Lower lobe of right lung (tissue), 2 donors: ENCODE measurements at regions not wholly inside any gene's neighbourhood (a gene's known extent, or its start where the extent isn't known, plus 50 kb on each side); places are given as distances from the start of the nearest gene placed in this dataset.

Experiments used
- ATAC-seq, 2 donors: fragments of 200-7000 bp; cut with Tn5 transposase; one replicate each; pipeline ENCODE4 v1.9.1; 2020 to 2022; ENCODE audit warnings: mild to moderate bottlenecking in 2 of 2, moderate library complexity in 2 of 2
- DNase-seq: peaks from one replicate; pipeline ENCODE4 v3.0.0-alpha.2; 2020
- H3K27ac ChIP-seq: fragments of 200-600 bp; one replicate; pipeline ENCODE4 v1.8.0; 2022
- H3K27me3 ChIP-seq: fragments of 200-600 bp; one replicate; pipeline ENCODE4 v1.8.0; 2022; ENCODE audit warnings: low read depth
- H3K36me3 ChIP-seq: fragments of 200-600 bp; one replicate; pipeline ENCODE4 v1.8.0; 2022; ENCODE audit warnings: mild to moderate bottlenecking
- H3K4me1 ChIP-seq: fragments of 200-600 bp; one replicate; pipeline ENCODE4 v1.8.0; 2022
- H3K4me3 ChIP-seq: fragments of 200-600 bp; one replicate; pipeline ENCODE4 v1.8.0; 2022; ENCODE audit warnings: mild to moderate bottlenecking
- H3K9me3 ChIP-seq: fragments of 200-600 bp; one replicate; pipeline ENCODE4 v1.8.0; 2022
- intact Hi-C: fragments of 100-400 bp; cut with DNase I; formaldehyde crosslinking; loops from one replicate; pipeline ENCODE4 v1.11.0; 2022
- TF ChIP-seq, protein P1 (sequence below): fragments of 200-600 bp; IDR thresholded peaks from one replicate; pipeline ENCODE4 v1.8.0; 2022; ENCODE audit warnings: antibody characterized with exemption, mild to moderate bottlenecking
- donor health status: DM: no; HTN: yes; CAD: no; lungs with severe emphysema.

DNA sequence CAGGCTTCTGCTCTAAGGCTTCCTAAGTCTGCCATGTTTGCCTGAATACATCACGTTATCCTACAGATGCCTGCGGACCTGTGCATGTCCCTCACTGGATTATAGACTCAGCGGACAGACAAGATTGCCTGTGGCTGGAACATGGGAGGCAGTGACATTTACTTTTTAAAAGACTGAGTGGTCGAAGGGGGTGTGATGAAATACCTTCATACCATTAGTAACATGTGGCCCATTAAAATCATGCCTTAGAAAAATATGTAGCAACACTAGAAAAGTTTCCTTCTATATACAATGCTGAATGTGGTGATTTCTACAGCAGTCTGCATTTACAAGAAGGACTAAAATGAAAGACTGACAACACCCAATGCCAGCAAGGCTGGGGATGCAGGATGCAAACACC, 154.4 kb downstream of the ASB1 start:
- Histone ChIP-seq H3K9me3 (no peaks in the 10 kb centered on the region), H3K4me3 (no peak overlapping the region), H3K4me1 (no peaks in the 10 kb centered on the region), H3K27ac (no peak overlapping the region), H3K36me3 (no peaks in the 10 kb centered on the region), H3K27me3 (no peaks in the 10 kb centered on the region)
- intact Hi-C loops, result no loop called here
- no peak for ATAC-seq
- TF ChIP-seq, protein P1, sequence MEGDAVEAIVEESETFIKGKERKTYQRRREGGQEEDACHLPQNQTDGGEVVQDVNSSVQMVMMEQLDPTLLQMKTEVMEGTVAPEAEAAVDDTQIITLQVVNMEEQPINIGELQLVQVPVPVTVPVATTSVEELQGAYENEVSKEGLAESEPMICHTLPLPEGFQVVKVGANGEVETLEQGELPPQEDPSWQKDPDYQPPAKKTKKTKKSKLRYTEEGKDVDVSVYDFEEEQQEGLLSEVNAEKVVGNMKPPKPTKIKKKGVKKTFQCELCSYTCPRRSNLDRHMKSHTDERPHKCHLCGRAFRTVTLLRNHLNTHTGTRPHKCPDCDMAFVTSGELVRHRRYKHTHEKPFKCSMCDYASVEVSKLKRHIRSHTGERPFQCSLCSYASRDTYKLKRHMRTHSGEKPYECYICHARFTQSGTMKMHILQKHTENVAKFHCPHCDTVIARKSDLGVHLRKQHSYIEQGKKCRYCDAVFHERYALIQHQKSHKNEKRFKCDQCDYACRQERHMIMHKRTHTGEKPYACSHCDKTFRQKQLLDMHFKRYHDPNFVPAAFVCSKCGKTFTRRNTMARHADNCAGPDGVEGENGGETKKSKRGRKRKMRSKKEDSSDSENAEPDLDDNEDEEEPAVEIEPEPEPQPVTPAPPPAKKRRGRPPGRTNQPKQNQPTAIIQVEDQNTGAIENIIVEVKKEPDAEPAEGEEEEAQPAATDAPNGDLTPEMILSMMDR, result no peak
- DNase-seq, result no peak

DNA sequence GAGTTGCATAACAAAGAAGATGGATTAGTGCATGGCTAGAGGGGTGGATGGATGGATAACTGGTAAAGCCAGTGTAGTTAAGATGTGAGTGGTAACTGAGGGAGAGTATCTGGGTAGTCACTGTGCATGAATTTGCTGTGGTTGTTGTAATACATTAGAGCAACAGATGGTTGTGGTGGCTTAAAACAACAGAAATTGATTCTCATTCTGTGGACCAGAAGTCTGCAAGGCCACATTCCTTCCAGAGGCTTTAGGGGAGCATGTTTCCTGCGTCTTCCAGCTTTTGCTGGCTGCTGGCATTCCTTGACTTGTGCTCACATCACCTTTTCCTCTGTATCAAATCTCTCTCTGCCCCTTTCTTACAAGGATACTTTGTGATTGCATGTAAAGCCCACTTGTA, 155.4 kb downstream of the ASB1 start:
- no peak overlapping the region for H3K4me3 ChIP-seq
- DNase-seq, result no peak
- intact Hi-C loops, result no loop called here
- ATAC-seq, result no peak
- H3K27ac ChIP-seq, result no peak overlapping the region
- H3K27me3 ChIP-seq, result no peaks in the 10 kb centered on the region
- TF ChIP-seq, protein P1, result no peak
- no peaks in the 10 kb centered on the region for H3K36me3 ChIP-seq
- no peaks in the 10 kb centered on the region for H3K4me1 ChIP-seq
- no peaks in the 10 kb centered on the region for H3K9me3 ChIP-seq

DNA sequence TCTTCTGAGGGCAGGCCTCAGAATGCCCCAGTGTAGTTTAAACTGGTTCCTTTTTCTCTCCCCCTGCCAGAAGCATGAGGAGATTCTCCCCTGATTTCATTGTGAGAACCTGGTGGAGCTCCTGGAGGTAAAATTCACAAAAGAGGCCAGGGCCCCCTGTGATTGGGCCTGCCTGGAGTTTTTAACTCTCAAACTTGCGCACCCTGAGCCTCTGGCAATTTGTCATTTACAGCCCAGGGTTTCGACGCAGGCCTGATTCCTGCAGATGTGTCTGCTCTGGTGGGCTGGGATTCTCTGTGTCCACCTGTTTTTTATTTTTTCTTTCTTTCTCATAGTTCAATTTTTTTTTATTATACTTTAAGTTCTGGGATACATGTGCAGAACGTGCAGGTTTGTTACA, 157.9 kb downstream of the ASB1 start:
- H3K4me3 ChIP-seq, result no peak overlapping the region
- H3K9me3 ChIP-seq, result no peaks in the 10 kb centered on the region
- intact Hi-C loops, result no loop called here
- no peak for DNase-seq
- TF ChIP-seq, protein P1, result no peak
- H3K27ac ChIP-seq, result no peak overlapping the region
- H3K36me3 ChIP-seq, result no peaks in the 10 kb centered on the region
- H3K4me1 ChIP-seq, result no peaks in the 10 kb centered on the region
- H3K27me3 ChIP-seq, result no peaks in the 10 kb centered on the region
- ATAC-seq, result no peak

DNA sequence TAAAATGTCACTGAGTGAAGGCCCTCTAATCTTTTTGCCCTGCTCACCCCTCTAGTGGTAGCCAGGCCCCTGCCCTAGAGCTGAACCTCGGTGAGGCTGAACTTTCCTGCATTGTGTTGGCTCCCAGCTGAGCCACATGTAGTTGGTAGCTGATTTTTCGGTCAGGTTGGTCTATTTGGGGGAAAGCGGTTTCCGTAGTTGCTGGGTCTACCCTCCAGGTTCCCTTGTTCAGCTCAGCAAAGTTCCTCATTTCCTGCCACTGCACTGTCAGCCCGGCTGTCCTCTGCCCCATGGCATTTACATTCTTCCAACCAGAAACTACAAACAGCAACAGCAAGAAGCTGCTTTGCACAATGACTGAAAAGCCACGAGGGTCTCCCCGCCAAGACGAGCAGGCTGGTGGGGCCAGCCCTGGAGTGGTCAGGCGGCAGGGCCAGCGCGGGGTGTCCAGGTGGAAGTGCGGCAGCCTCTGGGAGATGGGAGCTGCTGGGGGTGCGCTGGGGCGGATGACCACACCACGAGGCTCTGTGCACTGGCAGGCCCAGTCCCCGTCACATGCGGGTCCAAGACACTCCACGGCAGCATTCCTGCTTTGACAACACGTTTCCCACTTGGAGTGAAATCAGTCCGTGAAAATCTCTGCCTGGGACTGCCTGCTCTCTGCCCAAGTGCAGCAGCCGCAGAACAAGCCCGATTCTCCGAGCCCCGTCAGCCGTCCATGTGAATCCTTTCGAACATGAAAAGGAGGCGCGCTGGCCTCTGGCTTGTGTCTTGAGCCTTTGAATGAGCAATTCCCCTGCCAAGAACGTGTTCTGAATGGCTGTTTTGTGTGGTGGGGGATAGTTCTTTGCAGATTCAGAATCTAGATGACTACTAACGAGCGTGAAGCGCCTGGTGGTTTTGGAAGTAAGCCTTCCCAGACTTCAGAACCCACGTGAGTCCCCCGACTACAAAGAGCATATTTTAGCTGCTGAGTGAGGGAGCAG, 159.4 kb downstream of the ASB1 start:
- H3K36me3 ChIP-seq, result no peaks in the 10 kb centered on the region
- no peaks in the 10 kb centered on the region for H3K27me3 ChIP-seq
- H3K4me1 ChIP-seq, result no peaks in the 10 kb centered on the region
- H3K4me3 ChIP-seq, result no peak overlapping the region
- TF ChIP-seq, protein P1, result no peak
- ATAC-seq, result no peak
- DNase-seq, result no peak
- intact Hi-C loops, result no loop called here
- no peaks in the 10 kb centered on the region for H3K9me3 ChIP-seq
- H3K27ac ChIP-seq, result no peak overlapping the region

DNA sequence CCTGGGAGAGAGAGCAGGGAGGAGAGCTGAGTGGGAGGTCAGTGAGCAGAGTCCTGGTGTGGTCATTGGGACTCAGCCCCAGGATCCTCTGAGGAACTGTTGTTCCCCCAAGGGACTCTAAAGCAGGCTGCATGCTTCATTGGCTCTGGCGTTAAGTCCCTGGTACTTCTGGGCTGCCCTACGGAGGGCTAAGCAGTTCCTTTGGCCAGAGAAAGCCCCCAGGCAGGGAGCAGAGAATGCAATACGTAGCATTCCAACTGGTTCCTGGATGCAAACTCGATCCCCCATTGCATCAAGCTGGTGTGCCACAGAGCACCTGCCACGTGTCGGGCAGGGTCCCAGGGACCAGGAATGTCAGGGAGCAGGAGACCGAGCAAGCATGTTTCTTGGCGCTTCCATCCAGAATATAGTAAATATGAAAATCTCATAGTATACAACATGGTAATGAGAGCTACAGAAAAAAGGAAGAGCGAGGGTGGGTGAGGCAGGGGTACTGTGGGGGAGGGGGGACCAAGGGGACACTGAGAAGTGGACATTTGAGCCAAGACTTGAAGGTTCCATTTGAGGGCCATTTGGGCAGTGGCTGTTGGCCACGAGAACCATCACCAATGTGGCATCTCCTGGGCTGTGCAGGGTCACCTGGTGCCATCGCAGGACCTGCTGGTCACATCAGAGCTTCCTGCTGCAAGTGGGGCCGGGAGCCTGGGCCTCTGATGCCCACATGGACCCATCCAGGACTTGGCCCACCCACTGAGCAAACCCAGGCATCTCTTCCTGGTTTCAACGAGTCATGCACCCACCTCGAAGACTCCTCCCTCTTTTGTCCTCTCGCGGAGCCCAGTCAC, 160.4 kb downstream of the ASB1 start:
- no peak overlapping the region for H3K4me3 ChIP-seq
- ATAC-seq (peak in 1 of 2 donors; percentile 18), DNase-seq (no peak)
- no peak overlapping the region for H3K27ac ChIP-seq
- no peaks in the 10 kb centered on the region for H3K9me3 ChIP-seq
- no peaks in the 10 kb centered on the region for H3K27me3 ChIP-seq
- no peaks in the 10 kb centered on the region for H3K36me3 ChIP-seq
- TF ChIP-seq, protein P1, result no peak
- intact Hi-C loops, result no loop called here
- H3K4me1 ChIP-seq, result no peaks in the 10 kb centered on the region
